Right atrium auricular region (tissue), 2 donors: ENCODE measurements at regions not wholly inside any gene's neighbourhood (a gene's known extent, or its start where the extent isn't known, plus 50 kb on each side); places are given as distances from the start of the nearest gene placed in this dataset.

Experiments used
- DNase-seq: peaks from one replicate; pipeline ENCODE4 v3.0.0-alpha.2; 2019; ENCODE audit warnings: low spot score
- H3K27ac ChIP-seq, 2 donors: fragments of 200-600 bp; sonication (generic); 1 replicate in 1 of 2; 2 replicates in 1 of 2; pipeline ENCODE4 v1.5.1; 2016 to 2019
- H3K27me3 ChIP-seq, 2 donors: fragments of 200-600 bp; sonication (generic); one replicate each; pipeline versions ENCODE4 v1.5.1 to v1.6.0; 2017 to 2019
- H3K36me3 ChIP-seq: fragments of 200-600 bp; sonication (generic); one replicate; pipeline ENCODE4 v1.5.1; 2016
- H3K4me1 ChIP-seq, 2 donors: fragments of 200-600 bp; sonication (generic); one replicate each; pipeline versions ENCODE4 v1.5.1 to v1.6.0; 2017 to 2019
- H3K4me3 ChIP-seq, 2 donors: fragments of 200-600 bp; sonication (generic); 1 replicate in 1 of 2; 2 replicates in 1 of 2; pipeline ENCODE4 v1.5.1; 2017 to 2019; ENCODE audit warnings: mild to moderate bottlenecking in 1 of 2, moderate library complexity in 1 of 2
- H3K9me3 ChIP-seq, 2 donors: fragments of 200-600 bp; sonication (generic); one replicate each; pipeline ENCODE4 v1.5.1; 2019
- CTCF ChIP-seq, 2 donors: fragments of 200-600 bp; sonication (generic); IDR thresholded peaks; one replicate each; pipeline ENCODE4 v1.5.1; 2019; ENCODE audit warnings: antibody characterized with exemption in 2 of 2

GRCh38 chr4:176575141-176575730 lies 217.5 kb downstream of the VEGFC start:
- Histone ChIP-seq H3K9me3 (no peaks in the 10 kb centered on the region), H3K4me1 (no peaks in the 10 kb centered on the region), H3K27ac (no peak overlapping the region), H3K36me3 (no peaks in the 10 kb centered on the region), H3K27me3 (no peaks in the 10 kb centered on the region), H3K4me3 (no peak overlapping the region)
- no peak for TF ChIP-seq CTCF (IDR thresholded peaks at IDR 0.05)
- no peak for DNase-seq

GRCh38 chr4:176579226-176579625 lies 213.5 kb downstream of the VEGFC start:
- H3K27me3 ChIP-seq: no peaks in the 10 kb centered on the region
- H3K27ac ChIP-seq: no peak overlapping the region
- no peaks in the 10 kb centered on the region for H3K9me3 ChIP-seq
- no peak for TF ChIP-seq CTCF (IDR thresholded peaks at IDR 0.05)
- H3K36me3 ChIP-seq: no peaks in the 10 kb centered on the region
- DNase-seq: no peak
- no peak overlapping the region for H3K4me3 ChIP-seq
- no peaks in the 10 kb centered on the region for H3K4me1 ChIP-seq

GRCh38 chr4:176583278-176583677 lies 209.4 kb downstream of the VEGFC start:
- Histone ChIP-seq H3K27me3 (no peaks in the 10 kb centered on the region), H3K4me1 (no peaks in the 10 kb centered on the region)

GRCh38 chr4:176584031-176584606 lies 208.6 kb downstream of the VEGFC start:
- no peaks in the 10 kb centered on the region for H3K9me3 ChIP-seq

More at GRCh38 chr4:176583278-176583677, 209.4 kb downstream of the VEGFC start:
- no peaks in the 10 kb centered on the region for H3K36me3 ChIP-seq
- TF ChIP-seq CTCF (IDR thresholded peaks at IDR 0.05): no peak
- no peak overlapping the region for H3K4me3 ChIP-seq
- H3K9me3 ChIP-seq: no peaks in the 10 kb centered on the region
- H3K27ac ChIP-seq: no peak overlapping the region
- DNase-seq: no peak

GRCh38 chr4:176587920-176588319 lies 204.8 kb downstream of the VEGFC start:
- no peak for DNase-seq
- no peaks in the 10 kb centered on the region for H3K4me1 ChIP-seq
- H3K27me3 ChIP-seq: no peaks in the 10 kb centered on the region
- H3K4me3 ChIP-seq: no peak overlapping the region
- H3K27ac ChIP-seq: no peak overlapping the region
- no peaks in the 10 kb centered on the region for H3K36me3 ChIP-seq
- H3K9me3 ChIP-seq: no peaks in the 10 kb centered on the region
- no peak for TF ChIP-seq CTCF (IDR thresholded peaks at IDR 0.05)

More at GRCh38 chr4:176584031-176584606, 208.6 kb downstream of the VEGFC start:
- Histone ChIP-seq H3K36me3 (no peaks in the 10 kb centered on the region), H3K4me3 (no peak overlapping the region), H3K27ac (no peak overlapping the region), H3K27me3 (no peaks in the 10 kb centered on the region), H3K4me1 (no peaks in the 10 kb centered on the region)
- no peak for TF ChIP-seq CTCF (IDR thresholded peaks at IDR 0.05)
- no peak for DNase-seq

GRCh38 chr4:176588436-176588835 lies 204.3 kb downstream of the VEGFC start:
- TF ChIP-seq CTCF (IDR thresholded peaks at IDR 0.05): no peak

More at GRCh38 chr4:176588436-176588835, 204.3 kb downstream of the VEGFC start:
- Histone ChIP-seq H3K4me1 (no peaks in the 10 kb centered on the region), H3K27ac (no peak overlapping the region), H3K27me3 (no peaks in the 10 kb centered on the region), H3K36me3 (no peaks in the 10 kb centered on the region), H3K4me3 (no peak overlapping the region), H3K9me3 (no peaks in the 10 kb centered on the region)
- no peak for DNase-seq
